ENCODE measurements at regions not wholly inside any gene's neighbourhood (a gene's known extent, or its start where the extent isn't known, plus 50 kb on each side); places are given as distances from the start of the nearest gene placed in this dataset.
"Not testable (repeated sequence)": the region's sequence is repeated elsewhere in the genome, so short reads cannot be mapped to it uniquely, and the experiment has no call there.

- Histone ChIP-seq H3K4me3 (ENCODE audit: extremely low read depth, insufficient read depth, low read length, poor library complexity, severe bottlenecking) (no peak overlapping the region), H3K4me1 (ENCODE audit: control insufficient read depth, insufficient read depth, low read length, poor library complexity, severe bottlenecking) (no peaks in the 10 kb centered on the region), H3K36me3 (ENCODE audit: control insufficient read depth, insufficient read depth, low read length) (no peaks in the 10 kb centered on the region), H3K27ac (ENCODE audit: low read depth, low read length, severe bottlenecking) (no peak overlapping the region), H3K9me3 (ENCODE audit: control insufficient read depth, low read length) (peaks cover 4% of the 10 kb centered on the region)
- WGBS, 2 experiments (ENCODE audit: insufficient coverage in 2 of 2): 74 to 77% methylated on average over 7 to 12 of the region's 13 CpGs
Observed at GRCh38 chr12:111248236-111249017, 120.5 kb downstream of the PHETA1 start.

DNA sequence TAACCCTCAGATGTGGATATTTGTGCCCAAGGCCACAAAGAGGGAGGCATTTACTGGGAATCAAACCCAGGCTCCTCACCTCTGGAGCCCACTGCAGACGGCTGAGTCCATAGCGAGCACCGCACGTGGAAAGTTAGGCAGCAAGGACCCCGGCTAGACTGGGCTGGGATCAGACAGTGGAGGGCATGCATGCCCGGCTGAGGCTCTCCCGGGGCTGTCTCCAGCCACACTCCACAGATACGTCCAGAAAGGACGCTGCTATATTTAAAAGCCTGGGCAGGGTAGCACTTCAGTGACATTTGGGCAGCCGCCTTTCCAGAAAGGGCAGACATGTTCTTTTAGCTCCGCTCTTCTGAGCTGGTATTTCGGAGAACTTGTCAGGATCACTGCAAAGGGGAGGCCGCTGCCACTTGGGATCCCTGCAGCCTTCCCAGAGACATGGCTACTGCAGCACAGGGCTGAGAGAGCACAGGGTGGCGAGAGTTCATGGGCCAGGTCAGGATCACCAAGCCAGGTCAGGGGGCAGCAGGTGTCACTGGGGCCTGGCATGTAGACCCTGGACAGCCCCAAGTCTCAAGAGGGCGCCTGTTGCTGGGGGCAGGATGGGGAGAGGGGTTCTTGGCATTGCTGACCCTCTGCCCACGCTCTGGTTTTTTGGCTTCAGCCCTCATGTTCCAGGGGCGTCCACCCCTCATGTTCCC, 121.7 kb downstream of the PHETA1 start:
- peaks cover 4% of the 10 kb centered on the region for H3K9me3 ChIP-seq (ENCODE audit: control insufficient read depth, low read length)
- no peak overlapping the region for H3K27ac ChIP-seq (ENCODE audit: low read depth, low read length, severe bottlenecking)
- no peak overlapping the region for H3K4me3 ChIP-seq (ENCODE audit: extremely low read depth, insufficient read depth, low read length, poor library complexity, severe bottlenecking)
- WGBS, 2 experiments (ENCODE audit: insufficient coverage in 2 of 2): 89 to 96% methylated on average over 15 to 17 of the region's 17 CpGs
- H3K36me3 ChIP-seq (ENCODE audit: control insufficient read depth, insufficient read depth, low read length): no peaks in the 10 kb centered on the region
- H3K4me1 ChIP-seq (ENCODE audit: control insufficient read depth, insufficient read depth, low read length, poor library complexity, severe bottlenecking): no peaks in the 10 kb centered on the region

- Histone ChIP-seq H3K4me3 (ENCODE audit: extremely low read depth, insufficient read depth, low read length, poor library complexity, severe bottlenecking) (no peak overlapping the region), H3K36me3 (ENCODE audit: control insufficient read depth, insufficient read depth, low read length) (no peaks in the 10 kb centered on the region), H3K4me1 (ENCODE audit: control insufficient read depth, insufficient read depth, low read length, poor library complexity, severe bottlenecking) (no peaks in the 10 kb centered on the region), H3K9me3 (ENCODE audit: control insufficient read depth, low read length) (peaks cover 4% of the 10 kb centered on the region), H3K27ac (ENCODE audit: low read depth, low read length, severe bottlenecking) (no peak overlapping the region)
- 79 to 94% methylated on average over 3 of the region's 7 CpGs for WGBS, 2 experiments (ENCODE audit: insufficient coverage in 2 of 2)
Observed at GRCh38 chr12:111246477-111247011, 122.4 kb downstream of the PHETA1 start.

GRCh38 chr12:111245701-111246476, 123.0 kb downstream of the PHETA1 start:
- Histone ChIP-seq H3K9me3 (ENCODE audit: control insufficient read depth, low read length) (peaks cover 4% of the 10 kb centered on the region), H3K4me3 (ENCODE audit: extremely low read depth, insufficient read depth, low read length, poor library complexity, severe bottlenecking) (no peak overlapping the region), H3K4me1 (ENCODE audit: control insufficient read depth, insufficient read depth, low read length, poor library complexity, severe bottlenecking) (no peaks in the 10 kb centered on the region), H3K36me3 (ENCODE audit: control insufficient read depth, insufficient read depth, low read length) (no peaks in the 10 kb centered on the region), H3K27ac (ENCODE audit: low read depth, low read length, severe bottlenecking) (no peak overlapping the region)
- WGBS, 2 experiments (ENCODE audit: insufficient coverage in 2 of 2): 90 to 93% methylated on average over 11 of the region's 12 CpGs

- H3K27ac ChIP-seq (ENCODE audit: low read depth, low read length, severe bottlenecking): no peak overlapping the region
- H3K9me3 ChIP-seq (ENCODE audit: control insufficient read depth, low read length): peaks cover 4% of the 10 kb centered on the region
- no peaks in the 10 kb centered on the region for H3K4me1 ChIP-seq (ENCODE audit: control insufficient read depth, insufficient read depth, low read length, poor library complexity, severe bottlenecking)
- H3K36me3 ChIP-seq (ENCODE audit: control insufficient read depth, insufficient read depth, low read length): no peaks in the 10 kb centered on the region
- no peak overlapping the region for H3K4me3 ChIP-seq (ENCODE audit: extremely low read depth, insufficient read depth, low read length, poor library complexity, severe bottlenecking)
Observed at GRCh38 chr12:111244673-111245072, 124.2 kb downstream of the PHETA1 start.

- no CpG with 5 or more reads among the region's 1 CpG for WGBS, 2 experiments (ENCODE audit: insufficient coverage in 2 of 2)
Observed at GRCh38 chr12:111242817-111243216, 126.1 kb downstream of the PHETA1 start.

GRCh38 chr12:111242184-111242583, 126.7 kb downstream of the PHETA1 start:
- Histone ChIP-seq H3K4me3 (ENCODE audit: extremely low read depth, insufficient read depth, low read length, poor library complexity, severe bottlenecking) (no peak overlapping the region), H3K4me1 (ENCODE audit: control insufficient read depth, insufficient read depth, low read length, poor library complexity, severe bottlenecking) (no peaks in the 10 kb centered on the region), H3K9me3 (ENCODE audit: control insufficient read depth, low read length) (peaks cover 4% of the 10 kb centered on the region), H3K36me3 (ENCODE audit: control insufficient read depth, insufficient read depth, low read length) (no peaks in the 10 kb centered on the region), H3K27ac (ENCODE audit: low read depth, low read length, severe bottlenecking) (no peak overlapping the region)
- 89 to 94% methylated on average over 6 of the region's 7 CpGs for WGBS, 2 experiments (ENCODE audit: insufficient coverage in 2 of 2)

More at GRCh38 chr12:111242817-111243216, 126.1 kb downstream of the PHETA1 start:
- H3K4me3 ChIP-seq (ENCODE audit: extremely low read depth, insufficient read depth, low read length, poor library complexity, severe bottlenecking); H3K27ac ChIP-seq (ENCODE audit: low read depth, low read length, severe bottlenecking); H3K9me3 ChIP-seq (ENCODE audit: control insufficient read depth, low read length); H3K36me3 ChIP-seq (ENCODE audit: control insufficient read depth, insufficient read depth, low read length); H3K4me1 ChIP-seq (ENCODE audit: control insufficient read depth, insufficient read depth, low read length, poor library complexity, severe bottlenecking): not testable (repeated sequence)

- no peak overlapping the region for H3K4me3 ChIP-seq (ENCODE audit: extremely low read depth, insufficient read depth, low read length, poor library complexity, severe bottlenecking)
- H3K36me3 ChIP-seq (ENCODE audit: control insufficient read depth, insufficient read depth, low read length): no peaks in the 10 kb centered on the region
- no peaks in the 10 kb centered on the region for H3K9me3 ChIP-seq (ENCODE audit: control insufficient read depth, low read length)
- 86 to 96% methylated on average over 3 to 4 of the region's 4 CpGs for WGBS, 2 experiments (ENCODE audit: insufficient coverage in 2 of 2)
- H3K4me1 ChIP-seq (ENCODE audit: control insufficient read depth, insufficient read depth, low read length, poor library complexity, severe bottlenecking): no peaks in the 10 kb centered on the region
- no peak overlapping the region for H3K27ac ChIP-seq (ENCODE audit: low read depth, low read length, severe bottlenecking)
Observed at GRCh38 chr12:111240374-111240773, 128.5 kb downstream of the PHETA1 start.

- Histone ChIP-seq H3K27ac (ENCODE audit: low read depth, low read length, severe bottlenecking) (no peak overlapping the region), H3K4me1 (ENCODE audit: control insufficient read depth, insufficient read depth, low read length, poor library complexity, severe bottlenecking) (no peaks in the 10 kb centered on the region), H3K9me3 (ENCODE audit: control insufficient read depth, low read length) (no peaks in the 10 kb centered on the region), H3K4me3 (ENCODE audit: extremely low read depth, insufficient read depth, low read length, poor library complexity, severe bottlenecking) (no peak overlapping the region), H3K36me3 (ENCODE audit: control insufficient read depth, insufficient read depth, low read length) (no peaks in the 10 kb centered on the region)
- WGBS, 2 experiments (ENCODE audit: insufficient coverage in 2 of 2): 91 to 93% methylated on average over 7 to 8 of the region's 8 CpGs
Observed at GRCh38 chr12:111239235-111239634, 129.7 kb downstream of the PHETA1 start.

- no peak overlapping the region for H3K27ac ChIP-seq (ENCODE audit: low read depth, low read length, severe bottlenecking)
- WGBS, 2 experiments (ENCODE audit: insufficient coverage in 2 of 2): 92 to 93% methylated on average over 2 of the region's 5 CpGs
- no peaks in the 10 kb centered on the region for H3K36me3 ChIP-seq (ENCODE audit: control insufficient read depth, insufficient read depth, low read length)
- H3K4me3 ChIP-seq (ENCODE audit: extremely low read depth, insufficient read depth, low read length, poor library complexity, severe bottlenecking): no peak overlapping the region
- no peaks in the 10 kb centered on the region for H3K4me1 ChIP-seq (ENCODE audit: control insufficient read depth, insufficient read depth, low read length, poor library complexity, severe bottlenecking)
- H3K9me3 ChIP-seq (ENCODE audit: control insufficient read depth, low read length): no peaks in the 10 kb centered on the region
Observed at GRCh38 chr12:111238075-111238734, 130.7 kb downstream of the PHETA1 start.

Data from mesodermal cell (in vitro differentiated cells).